ENCODE measurements at regions not wholly inside any gene's neighbourhood (a gene's known extent, or its start where the extent isn't known, plus 50 kb on each side); places are given as distances from the start of the nearest gene placed in this dataset.

DNA sequence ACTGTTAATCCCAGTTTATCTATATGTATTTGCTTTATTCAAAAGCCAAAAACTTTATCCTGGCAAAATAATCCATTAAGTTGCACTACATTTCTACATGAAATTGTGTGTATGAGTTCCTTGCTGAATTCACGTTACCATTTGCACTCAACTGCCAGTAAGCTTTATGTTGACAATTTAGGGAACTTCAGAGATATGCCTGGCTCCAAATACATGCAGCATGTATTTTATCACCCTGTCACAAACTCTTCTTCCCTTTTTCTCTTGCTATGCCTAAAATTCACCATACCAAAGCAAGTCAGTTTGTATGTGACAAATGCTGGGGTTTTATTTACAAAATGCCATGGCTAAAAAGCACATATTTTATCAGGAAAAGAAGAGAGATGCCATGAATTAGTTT is 157.6 kb upstream of the CDH2 start:
- Histone ChIP-seq H3K27ac (ENCODE audit: control insufficient read depth, insufficient read depth) (no peak overlapping the region), H4K20me1 (ENCODE audit: control insufficient read depth, insufficient read depth) (no peaks in the 10 kb centered on the region), H3K9ac (ENCODE audit: control insufficient read depth, insufficient read depth, low read length) (no peak overlapping the region), H3K4me1 (ENCODE audit: control insufficient read depth, insufficient read depth, low read length) (no peaks in the 10 kb centered on the region), H3K9me3 (replicated peaks; ENCODE audit: control insufficient read depth, insufficient read depth, low read length) (no peaks in the 10 kb centered on the region), H3K27me3 (replicated peaks in 1 of 2; ENCODE audit: control insufficient read depth in 2 of 2, insufficient read depth in 2 of 2, low read length in 1 of 2) (no peaks in the 10 kb centered on the region), H3K4me3 (no peak overlapping the region), H3K79me2 (ENCODE audit: control insufficient read depth, insufficient read depth, low read length) (no peaks in the 10 kb centered on the region), H2AFZ (ENCODE audit: control insufficient read depth, low read depth, low read length) (no peak overlapping the region), H3K4me2 (ENCODE audit: control insufficient read depth, insufficient read depth) (no peak overlapping the region), H3K36me3 (ENCODE audit: control insufficient read depth in 2 of 2, insufficient read depth in 2 of 2, low read length in 1 of 2) (no peaks in the 10 kb centered on the region)
- in situ Hi-C loops (cut with MboI): no loop called here
- TF ChIP-seq CEBPB (IDR thresholded peaks at IDR 0.05; ENCODE audit: borderline replicate concordance in 1 of 2, low read depth in 2 of 2, low read length in 2 of 2): no peak
- DNase-seq (ENCODE audit: low read depth, low spot score) (no peak), ATAC-seq (no peak), FAIRE-seq (no peak)
- intact Hi-C loops (cut with micrococcal nuclease; ENCODE audit: unreplicated experiment): no loop called here
- no TSS peak for BruUV-seq (replicated peaks)
- WGBS (ENCODE audit: insufficient coverage, insufficient replicate concordance, low lambda C conversion rate, missing lambda C conversion rate): 0% methylated on average over 1 of the region's 1 CpG
- CTCF ChIA-PET: no interaction called here
- POLR2A ChIA-PET: no interaction called here
- SMC1A ChIA-PET (ENCODE audit: uncharacterized antibody, unreplicated experiment): no interaction called here
- RAD21 ChIA-PET (ENCODE audit: unreplicated experiment): no interaction called here

DNA sequence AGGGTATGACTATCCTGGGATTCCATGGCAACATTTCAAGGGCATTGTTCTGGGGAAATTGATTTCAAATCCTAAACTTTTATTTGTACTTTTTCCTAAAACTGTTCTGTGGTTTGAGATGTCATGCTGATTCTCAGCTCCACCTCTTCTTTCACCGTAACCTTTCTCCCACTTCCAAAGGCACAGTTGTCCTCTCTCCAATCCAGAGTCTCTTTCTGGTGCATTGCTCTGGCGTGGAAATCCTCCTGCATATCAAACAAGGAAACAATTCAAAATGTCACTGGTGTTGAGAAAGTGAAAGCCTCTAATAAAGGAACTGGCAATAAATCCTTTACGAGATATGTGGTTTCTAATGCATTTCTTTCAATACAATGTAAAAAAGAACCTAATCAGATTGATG is 155.1 kb upstream of the CDH2 start:
- TF ChIP-seq, protein P1, sequence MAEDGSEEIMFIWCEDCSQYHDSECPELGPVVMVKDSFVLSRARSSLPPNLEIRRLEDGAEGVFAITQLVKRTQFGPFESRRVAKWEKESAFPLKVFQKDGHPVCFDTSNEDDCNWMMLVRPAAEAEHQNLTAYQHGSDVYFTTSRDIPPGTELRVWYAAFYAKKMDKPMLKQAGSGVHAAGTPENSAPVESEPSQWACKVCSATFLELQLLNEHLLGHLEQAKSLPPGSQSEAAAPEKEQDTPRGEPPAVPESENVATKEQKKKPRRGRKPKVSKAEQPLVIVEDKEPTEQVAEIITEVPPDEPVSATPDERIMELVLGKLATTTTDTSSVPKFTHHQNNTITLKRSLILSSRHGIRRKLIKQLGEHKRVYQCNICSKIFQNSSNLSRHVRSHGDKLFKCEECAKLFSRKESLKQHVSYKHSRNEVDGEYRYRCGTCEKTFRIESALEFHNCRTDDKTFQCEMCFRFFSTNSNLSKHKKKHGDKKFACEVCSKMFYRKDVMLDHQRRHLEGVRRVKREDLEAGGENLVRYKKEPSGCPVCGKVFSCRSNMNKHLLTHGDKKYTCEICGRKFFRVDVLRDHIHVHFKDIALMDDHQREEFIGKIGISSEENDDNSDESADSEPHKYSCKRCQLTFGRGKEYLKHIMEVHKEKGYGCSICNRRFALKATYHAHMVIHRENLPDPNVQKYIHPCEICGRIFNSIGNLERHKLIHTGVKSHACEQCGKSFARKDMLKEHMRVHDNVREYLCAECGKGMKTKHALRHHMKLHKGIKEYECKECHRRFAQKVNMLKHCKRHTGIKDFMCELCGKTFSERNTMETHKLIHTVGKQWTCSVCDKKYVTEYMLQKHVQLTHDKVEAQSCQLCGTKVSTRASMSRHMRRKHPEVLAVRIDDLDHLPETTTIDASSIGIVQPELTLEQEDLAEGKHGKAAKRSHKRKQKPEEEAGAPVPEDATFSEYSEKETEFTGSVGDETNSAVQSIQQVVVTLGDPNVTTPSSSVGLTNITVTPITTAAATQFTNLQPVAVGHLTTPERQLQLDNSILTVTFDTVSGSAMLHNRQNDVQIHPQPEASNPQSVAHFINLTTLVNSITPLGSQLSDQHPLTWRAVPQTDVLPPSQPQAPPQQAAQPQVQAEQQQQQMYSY (CRISPR knock-in tag; IDR thresholded peaks at IDR 0.05): no peak
- TF ChIP-seq TAF1 (IDR thresholded peaks at IDR 0.05; ENCODE audit: borderline replicate concordance, low read depth, low read length) (no peak), TARDBP (IDR thresholded peaks at IDR 0.05; ENCODE audit: borderline replicate concordance) (no peak), IRF4 (IDR thresholded peaks at IDR 0.05; ENCODE audit: low read depth, low read length) (no peak)
- TF ChIP-seq, protein P2, sequence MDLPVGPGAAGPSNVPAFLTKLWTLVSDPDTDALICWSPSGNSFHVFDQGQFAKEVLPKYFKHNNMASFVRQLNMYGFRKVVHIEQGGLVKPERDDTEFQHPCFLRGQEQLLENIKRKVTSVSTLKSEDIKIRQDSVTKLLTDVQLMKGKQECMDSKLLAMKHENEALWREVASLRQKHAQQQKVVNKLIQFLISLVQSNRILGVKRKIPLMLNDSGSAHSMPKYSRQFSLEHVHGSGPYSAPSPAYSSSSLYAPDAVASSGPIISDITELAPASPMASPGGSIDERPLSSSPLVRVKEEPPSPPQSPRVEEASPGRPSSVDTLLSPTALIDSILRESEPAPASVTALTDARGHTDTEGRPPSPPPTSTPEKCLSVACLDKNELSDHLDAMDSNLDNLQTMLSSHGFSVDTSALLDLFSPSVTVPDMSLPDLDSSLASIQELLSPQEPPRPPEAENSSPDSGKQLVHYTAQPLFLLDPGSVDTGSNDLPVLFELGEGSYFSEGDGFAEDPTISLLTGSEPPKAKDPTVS (IDR thresholded peaks at IDR 0.05; ENCODE audit: low read depth, low read length): no peak
- TF ChIP-seq, protein P3, sequence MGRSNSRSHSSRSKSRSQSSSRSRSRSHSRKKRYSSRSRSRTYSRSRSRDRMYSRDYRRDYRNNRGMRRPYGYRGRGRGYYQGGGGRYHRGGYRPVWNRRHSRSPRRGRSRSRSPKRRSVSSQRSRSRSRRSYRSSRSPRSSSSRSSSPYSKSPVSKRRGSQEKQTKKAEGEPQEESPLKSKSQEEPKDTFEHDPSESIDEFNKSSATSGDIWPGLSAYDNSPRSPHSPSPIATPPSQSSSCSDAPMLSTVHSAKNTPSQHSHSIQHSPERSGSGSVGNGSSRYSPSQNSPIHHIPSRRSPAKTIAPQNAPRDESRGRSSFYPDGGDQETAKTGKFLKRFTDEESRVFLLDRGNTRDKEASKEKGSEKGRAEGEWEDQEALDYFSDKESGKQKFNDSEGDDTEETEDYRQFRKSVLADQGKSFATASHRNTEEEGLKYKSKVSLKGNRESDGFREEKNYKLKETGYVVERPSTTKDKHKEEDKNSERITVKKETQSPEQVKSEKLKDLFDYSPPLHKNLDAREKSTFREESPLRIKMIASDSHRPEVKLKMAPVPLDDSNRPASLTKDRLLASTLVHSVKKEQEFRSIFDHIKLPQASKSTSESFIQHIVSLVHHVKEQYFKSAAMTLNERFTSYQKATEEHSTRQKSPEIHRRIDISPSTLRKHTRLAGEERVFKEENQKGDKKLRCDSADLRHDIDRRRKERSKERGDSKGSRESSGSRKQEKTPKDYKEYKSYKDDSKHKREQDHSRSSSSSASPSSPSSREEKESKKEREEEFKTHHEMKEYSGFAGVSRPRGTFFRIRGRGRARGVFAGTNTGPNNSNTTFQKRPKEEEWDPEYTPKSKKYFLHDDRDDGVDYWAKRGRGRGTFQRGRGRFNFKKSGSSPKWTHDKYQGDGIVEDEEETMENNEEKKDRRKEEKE (IDR thresholded peaks at IDR 0.05): no peak
- SMC1A ChIA-PET (ENCODE audit: uncharacterized antibody, unreplicated experiment): interaction anchor here (0.6 kb wide), 2 partner anchors 235 to 477 kb away, joined by 3 read pairs; no protein-coding TSS in a partner anchor
- Histone ChIP-seq H2AFZ (ENCODE audit: control insufficient read depth, low read depth, low read length) (no peak overlapping the region), H3K36me3 (ENCODE audit: control insufficient read depth in 2 of 2, insufficient read depth in 2 of 2, low read length in 1 of 2) (no peaks in the 10 kb centered on the region), H3K79me2 (ENCODE audit: control insufficient read depth, insufficient read depth, low read length) (no peaks in the 10 kb centered on the region), H4K20me1 (ENCODE audit: control insufficient read depth, insufficient read depth) (no peaks in the 10 kb centered on the region), H3K27me3 (replicated peaks in 1 of 2; ENCODE audit: control insufficient read depth in 2 of 2, insufficient read depth in 2 of 2, low read length in 1 of 2) (no peaks in the 10 kb centered on the region), H3K9ac (ENCODE audit: control insufficient read depth, insufficient read depth, low read length) (no peak overlapping the region), H3K4me2 (ENCODE audit: control insufficient read depth, insufficient read depth) (no peak overlapping the region), H3K9me3 (replicated peaks; ENCODE audit: control insufficient read depth, insufficient read depth, low read length) (no peaks in the 10 kb centered on the region), H3K4me1 (ENCODE audit: control insufficient read depth, insufficient read depth, low read length) (no peaks in the 10 kb centered on the region), H3K27ac (ENCODE audit: control insufficient read depth, insufficient read depth) (no peak overlapping the region), H3K4me3 (no peak overlapping the region)
- RAD21 ChIA-PET (ENCODE audit: unreplicated experiment): no interaction called here
- no TSS peak for BruUV-seq (replicated peaks)
- 19% methylated on average over 3 of the region's 3 CpGs for WGBS (ENCODE audit: insufficient coverage, insufficient replicate concordance, low lambda C conversion rate, missing lambda C conversion rate)
- ATAC-seq (no peak), DNase-seq (ENCODE audit: low read depth, low spot score) (no peak), FAIRE-seq (no peak)
- intact Hi-C loops (cut with micrococcal nuclease; ENCODE audit: unreplicated experiment): no loop called here
- POLR2A ChIA-PET: no interaction called here
- in situ Hi-C loops (cut with MboI): no loop called here
- CTCF ChIA-PET: no interaction called here
